ENCODE measurements at regions not wholly inside any gene's neighbourhood (a gene's known extent, or its start where the extent isn't known, plus 50 kb on each side); places are given as distances from the start of the nearest gene placed in this dataset.

DNA sequence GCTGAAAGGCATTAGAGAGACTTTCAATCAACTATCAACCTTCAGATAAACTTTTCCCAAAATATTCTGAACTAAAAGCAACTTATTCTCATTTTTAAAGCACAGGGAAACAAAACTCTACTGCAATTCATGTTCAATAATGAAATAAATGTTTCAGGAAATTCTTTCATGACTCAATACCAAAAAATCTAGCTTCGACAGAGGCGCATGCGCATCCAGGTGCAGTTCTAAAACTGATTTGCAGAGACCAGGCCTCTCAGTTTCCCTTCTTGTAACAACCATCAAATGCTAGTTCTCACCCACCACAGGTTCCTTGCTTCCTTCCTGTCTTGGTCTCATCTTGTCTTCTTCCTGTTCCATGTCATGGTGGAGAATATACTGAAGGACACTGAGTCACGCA lies 55.3 kb upstream of the NRBF2 start:
- Histone ChIP-seq H3K9ac (ENCODE audit: insufficient read length) (no peak overlapping the region), H3K4me3 (no peak overlapping the region), H3K36me3 (ENCODE audit: insufficient read depth, low read length) (no peaks in the 10 kb centered on the region), H3K9me3 (ENCODE audit: low read depth, low read length) (no peaks in the 10 kb centered on the region), H3K27ac (no peak overlapping the region)
- DNase-seq (ENCODE audit: low read depth, low spot score), result no peak
- TF ChIP-seq POLR2AphosphoS5 (IDR thresholded peaks at IDR 0.05; ENCODE audit: borderline replicate concordance, low read depth, low read length) (no peak), EZH2 (IDR thresholded peaks at IDR 0.05) (no peak), FOXP2 (optimal IDR thresholded peaks at IDR 0.05; ENCODE audit: control extremely low read depth, extremely low read length, insufficient read depth) (no peak)

DNA sequence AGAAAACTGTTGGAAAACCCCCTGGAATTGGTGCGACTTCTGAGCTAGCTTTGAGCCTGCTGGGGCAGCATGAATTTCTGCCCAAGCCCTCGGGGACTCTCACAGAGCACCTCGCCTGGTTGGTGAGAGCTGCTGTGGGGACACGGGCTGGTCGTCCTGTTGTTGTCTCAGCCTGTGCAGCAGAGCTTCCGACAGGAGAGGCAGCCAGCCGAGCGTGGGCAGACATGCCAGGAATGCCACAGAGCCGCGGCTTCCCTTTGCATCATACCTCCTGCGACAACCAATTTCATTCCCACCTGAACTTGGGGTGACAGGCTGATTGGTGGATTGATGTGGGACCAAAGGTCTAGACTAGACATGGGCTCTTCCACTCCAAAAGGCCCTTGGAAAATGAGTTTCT lies 60.2 kb upstream of the NRBF2 start:
- no peak for DNase-seq (ENCODE audit: low read depth, low spot score)
- TF ChIP-seq POLR2AphosphoS5 (IDR thresholded peaks at IDR 0.05; ENCODE audit: borderline replicate concordance, low read depth, low read length) (no peak), FOXP2 (optimal IDR thresholded peaks at IDR 0.05; ENCODE audit: control extremely low read depth, extremely low read length, insufficient read depth) (no peak), EZH2 (IDR thresholded peaks at IDR 0.05) (no peak)
- Histone ChIP-seq H3K9me3 (ENCODE audit: low read depth, low read length) (no peaks in the 10 kb centered on the region), H3K9ac (ENCODE audit: insufficient read length) (no peak overlapping the region), H3K27ac (no peak overlapping the region), H3K36me3 (ENCODE audit: insufficient read depth, low read length) (no peaks in the 10 kb centered on the region), H3K4me3 (no peak overlapping the region)

DNA sequence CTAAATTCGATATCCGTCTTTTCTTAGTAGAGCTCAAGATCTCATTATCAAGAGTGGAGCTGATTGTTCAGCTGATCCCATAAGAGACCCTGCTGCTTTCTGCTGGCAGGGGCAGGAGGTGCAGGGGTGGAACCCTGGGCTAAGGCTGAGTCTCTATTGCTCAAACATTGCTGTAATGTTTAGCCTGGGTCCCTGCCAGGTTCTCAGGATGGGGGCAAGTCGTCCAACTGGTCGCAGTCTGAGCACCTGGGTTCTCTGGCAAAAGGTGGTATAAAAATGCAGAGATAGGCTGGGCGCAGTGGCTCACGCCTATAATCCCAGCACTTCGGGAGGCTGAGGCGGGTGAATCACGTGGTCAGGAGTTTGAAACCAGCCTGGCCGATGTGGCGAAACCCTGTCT lies 62.0 kb upstream of the NRBF2 start:
- H3K27ac ChIP-seq, result no peak overlapping the region
- H3K36me3 ChIP-seq (ENCODE audit: insufficient read depth, low read length), result no peaks in the 10 kb centered on the region
- H3K9ac ChIP-seq (ENCODE audit: insufficient read length), result no peak overlapping the region
- H3K9me3 ChIP-seq (ENCODE audit: low read depth, low read length), result no peaks in the 10 kb centered on the region
- no peak overlapping the region for H3K4me3 ChIP-seq
- DNase-seq (ENCODE audit: low read depth, low spot score), result no peak
- no peak for TF ChIP-seq POLR2AphosphoS5 (IDR thresholded peaks at IDR 0.05; ENCODE audit: borderline replicate concordance, low read depth, low read length)
- TF ChIP-seq EZH2 (IDR thresholded peaks at IDR 0.05), result no peak
- no peak for TF ChIP-seq FOXP2 (optimal IDR thresholded peaks at IDR 0.05; ENCODE audit: control extremely low read depth, extremely low read length, insufficient read depth)

- Histone ChIP-seq H3K27ac (no peak overlapping the region), H3K9me3 (ENCODE audit: low read depth, low read length) (no peaks in the 10 kb centered on the region), H3K4me3 (no peak overlapping the region), H3K9ac (ENCODE audit: insufficient read length) (no peak overlapping the region), H3K36me3 (ENCODE audit: insufficient read depth, low read length) (no peaks in the 10 kb centered on the region)
- TF ChIP-seq FOXP2 (optimal IDR thresholded peaks at IDR 0.05; ENCODE audit: control extremely low read depth, extremely low read length, insufficient read depth), result no peak
- no peak for TF ChIP-seq EZH2 (IDR thresholded peaks at IDR 0.05)
- no peak for TF ChIP-seq POLR2AphosphoS5 (IDR thresholded peaks at IDR 0.05; ENCODE audit: borderline replicate concordance, low read depth, low read length)
- no peak for DNase-seq (ENCODE audit: low read depth, low spot score)
Observed at GRCh38 chr10:63069318-63069717, 63.8 kb upstream of the NRBF2 start.

GRCh38 chr10:63068246-63068645 lies 64.9 kb upstream of the NRBF2 start:
- TF ChIP-seq EZH2 (IDR thresholded peaks at IDR 0.05) (no peak), POLR2AphosphoS5 (IDR thresholded peaks at IDR 0.05; ENCODE audit: borderline replicate concordance, low read depth, low read length) (no peak), FOXP2 (optimal IDR thresholded peaks at IDR 0.05; ENCODE audit: control extremely low read depth, extremely low read length, insufficient read depth) (no peak)
- Histone ChIP-seq H3K4me3 (no peak overlapping the region), H3K9ac (ENCODE audit: insufficient read length) (no peak overlapping the region), H3K27ac (no peak overlapping the region), H3K36me3 (ENCODE audit: insufficient read depth, low read length) (no peaks in the 10 kb centered on the region), H3K9me3 (ENCODE audit: low read depth, low read length) (no peaks in the 10 kb centered on the region)
- no peak for DNase-seq (ENCODE audit: low read depth, low spot score)

DNA sequence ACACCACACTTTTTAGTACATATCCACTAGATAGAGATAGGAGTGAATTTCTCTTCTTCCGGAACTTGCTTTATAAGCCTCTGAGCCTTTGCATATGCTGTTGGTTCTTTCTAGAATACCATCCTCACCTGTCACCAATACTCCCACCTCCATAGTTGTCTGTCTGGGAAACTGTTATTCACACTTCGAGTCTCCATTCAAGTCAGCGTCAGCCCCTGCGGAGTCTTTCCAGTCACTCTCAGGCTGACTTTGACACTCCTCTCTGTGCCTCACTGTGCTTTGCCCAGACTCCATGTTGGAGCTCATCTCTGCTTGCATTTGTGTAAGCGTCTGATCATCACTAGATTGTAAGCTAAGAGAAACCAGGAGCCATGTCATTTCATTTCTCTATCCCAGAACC lies 66.5 kb upstream of the NRBF2 start:
- no peak overlapping the region for H3K27ac ChIP-seq
- no peak for TF ChIP-seq EZH2 (IDR thresholded peaks at IDR 0.05)
- no peak for TF ChIP-seq FOXP2 (optimal IDR thresholded peaks at IDR 0.05; ENCODE audit: control extremely low read depth, extremely low read length, insufficient read depth)
- no peak for TF ChIP-seq POLR2AphosphoS5 (IDR thresholded peaks at IDR 0.05; ENCODE audit: borderline replicate concordance, low read depth, low read length)
- H3K4me3 ChIP-seq, result no peak overlapping the region
- DNase-seq (ENCODE audit: low read depth, low spot score), result no peak
- no peaks in the 10 kb centered on the region for H3K36me3 ChIP-seq (ENCODE audit: insufficient read depth, low read length)
- H3K9ac ChIP-seq (ENCODE audit: insufficient read length), result no peak overlapping the region
- H3K9me3 ChIP-seq (ENCODE audit: low read depth, low read length), result no peaks in the 10 kb centered on the region

DNA sequence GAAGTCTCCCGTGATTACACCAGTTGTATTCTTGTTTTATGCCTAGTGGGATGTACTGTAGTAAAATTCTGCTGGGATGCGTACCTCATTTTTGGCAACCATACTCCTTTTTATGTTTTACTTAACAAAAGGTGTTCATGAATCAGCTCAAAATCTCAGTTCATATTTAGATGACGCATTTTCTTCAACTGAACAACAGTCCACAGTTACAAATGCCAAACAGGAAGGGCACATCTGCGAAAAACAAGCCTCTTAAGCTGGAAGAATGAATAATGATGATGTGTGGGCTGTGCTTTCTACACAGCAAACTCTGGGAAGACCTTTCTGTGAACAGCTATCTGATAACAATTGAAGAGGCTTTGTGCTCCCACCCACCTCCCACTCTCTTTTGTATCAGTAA lies 68.4 kb upstream of the NRBF2 start:
- no peak overlapping the region for H3K4me3 ChIP-seq
- TF ChIP-seq EZH2 (IDR thresholded peaks at IDR 0.05) (no peak), POLR2AphosphoS5 (IDR thresholded peaks at IDR 0.05; ENCODE audit: borderline replicate concordance, low read depth, low read length) (no peak)

GRCh38 chr10:63058236-63058635 lies 74.9 kb upstream of the NRBF2 start:
- Histone ChIP-seq H3K4me3 (no peak overlapping the region), H3K36me3 (ENCODE audit: insufficient read depth, low read length) (no peaks in the 10 kb centered on the region), H3K27ac (no peak overlapping the region), H3K9ac (ENCODE audit: insufficient read length) (no peak overlapping the region), H3K9me3 (ENCODE audit: low read depth, low read length) (no peaks in the 10 kb centered on the region)
- no peak for DNase-seq (ENCODE audit: low read depth, low spot score)
- TF ChIP-seq EZH2 (IDR thresholded peaks at IDR 0.05), result no peak
- no peak for TF ChIP-seq FOXP2 (optimal IDR thresholded peaks at IDR 0.05; ENCODE audit: control extremely low read depth, extremely low read length, insufficient read depth)
- no peak for TF ChIP-seq POLR2AphosphoS5 (IDR thresholded peaks at IDR 0.05; ENCODE audit: borderline replicate concordance, low read depth, low read length)

More for the DNA sequence above, 68.4 kb upstream of the NRBF2 start:
- Histone ChIP-seq H3K36me3 (ENCODE audit: insufficient read depth, low read length) (no peaks in the 10 kb centered on the region), H3K9ac (ENCODE audit: insufficient read length) (no peak overlapping the region), H3K27ac (no peak overlapping the region), H3K9me3 (ENCODE audit: low read depth, low read length) (no peaks in the 10 kb centered on the region)
- DNase-seq (ENCODE audit: low read depth, low spot score), result no peak

GRCh38 chr10:63057509-63057908 lies 75.6 kb upstream of the NRBF2 start:
- no peak for TF ChIP-seq EZH2 (IDR thresholded peaks at IDR 0.05)
- Histone ChIP-seq H3K9ac (ENCODE audit: insufficient read length) (no peak overlapping the region), H3K36me3 (ENCODE audit: insufficient read depth, low read length) (no peaks in the 10 kb centered on the region), H3K4me3 (no peak overlapping the region), H3K27ac (no peak overlapping the region), H3K9me3 (ENCODE audit: low read depth, low read length) (no peaks in the 10 kb centered on the region)
- no peak for DNase-seq (ENCODE audit: low read depth, low spot score)

Data from SK-N-MC (cell line).